ENCODE measurements at regions not wholly inside any gene's neighbourhood (a gene's known extent, or its start where the extent isn't known, plus 50 kb on each side); places are given as distances from the start of the nearest gene placed in this dataset.

GRCh38 chrX:42485601-42486000, 292.4 kb downstream of the PPP1R2C start:
- no peak for TF ChIP-seq CTCF (IDR thresholded peaks at IDR 0.05; ENCODE audit: extremely low read depth, low read depth, low read length)
- DNase-seq (ENCODE audit: insufficient read length, low spot score, missing footprints), result no peak
- H3K9me3 ChIP-seq (ENCODE audit: low read depth, low read length), result no peaks in the 10 kb centered on the region

GRCh38 chrX:42484233-42484632, 293.7 kb downstream of the PPP1R2C start:
- Histone ChIP-seq H4K20me1 (ENCODE audit: insufficient read depth, low read length) (no peaks in the 10 kb centered on the region), H3K4me1 (ENCODE audit: insufficient read depth, low read length) (no peaks in the 10 kb centered on the region), H3K9me3 (ENCODE audit: low read depth, low read length) (no peaks in the 10 kb centered on the region), H3K36me3 (ENCODE audit: insufficient read depth, low read length) (no peaks in the 10 kb centered on the region), H3K27me3 (ENCODE audit: insufficient read depth, low read length) (no peaks in the 10 kb centered on the region), H3K79me2 (ENCODE audit: insufficient read depth, low read length) (no peaks in the 10 kb centered on the region), H3K27ac (ENCODE audit: low read depth, low read length) (no peak overlapping the region), H3K4me3 (ENCODE audit: insufficient read depth, low read length) (no peak overlapping the region), H2AFZ (ENCODE audit: low read length) (no peak overlapping the region), H3K4me2 (ENCODE audit: insufficient read depth, low read length) (no peak overlapping the region)
- DNase-seq (ENCODE audit: insufficient read length, low spot score, missing footprints), result no peak
- no peak for TF ChIP-seq CTCF (IDR thresholded peaks at IDR 0.05; ENCODE audit: extremely low read depth, low read depth, low read length)

More at GRCh38 chrX:42485601-42486000, 292.4 kb downstream of the PPP1R2C start:
- Histone ChIP-seq H3K36me3 (ENCODE audit: insufficient read depth, low read length) (no peaks in the 10 kb centered on the region), H2AFZ (ENCODE audit: low read length) (no peak overlapping the region), H3K4me2 (ENCODE audit: insufficient read depth, low read length) (no peak overlapping the region), H3K27me3 (ENCODE audit: insufficient read depth, low read length) (no peaks in the 10 kb centered on the region), H3K79me2 (ENCODE audit: insufficient read depth, low read length) (no peaks in the 10 kb centered on the region), H3K4me3 (ENCODE audit: insufficient read depth, low read length) (no peak overlapping the region), H3K27ac (ENCODE audit: low read depth, low read length) (no peak overlapping the region), H3K4me1 (ENCODE audit: insufficient read depth, low read length) (no peaks in the 10 kb centered on the region), H4K20me1 (ENCODE audit: insufficient read depth, low read length) (no peaks in the 10 kb centered on the region)

GRCh38 chrX:42477396-42477795, 300.6 kb downstream of the PPP1R2C start:
- Histone ChIP-seq H3K27ac (ENCODE audit: low read depth, low read length) (no peak overlapping the region), H4K20me1 (ENCODE audit: insufficient read depth, low read length) (no peaks in the 10 kb centered on the region), H3K4me3 (ENCODE audit: insufficient read depth, low read length) (no peak overlapping the region), H3K27me3 (ENCODE audit: insufficient read depth, low read length) (no peaks in the 10 kb centered on the region), H3K36me3 (ENCODE audit: insufficient read depth, low read length) (no peaks in the 10 kb centered on the region), H3K9me3 (ENCODE audit: low read depth, low read length) (no peaks in the 10 kb centered on the region), H2AFZ (ENCODE audit: low read length) (no peak overlapping the region), H3K4me2 (ENCODE audit: insufficient read depth, low read length) (no peak overlapping the region), H3K4me1 (ENCODE audit: insufficient read depth, low read length) (no peaks in the 10 kb centered on the region), H3K79me2 (ENCODE audit: insufficient read depth, low read length) (no peaks in the 10 kb centered on the region)
- no peak for DNase-seq (ENCODE audit: insufficient read length, low spot score, missing footprints)
- TF ChIP-seq CTCF (IDR thresholded peaks at IDR 0.05; ENCODE audit: extremely low read depth, low read depth, low read length), result no peak

- no peaks in the 10 kb centered on the region for H3K36me3 ChIP-seq (ENCODE audit: insufficient read depth, low read length)
- H3K4me1 ChIP-seq (ENCODE audit: insufficient read depth, low read length), result no peaks in the 10 kb centered on the region
- no peak for DNase-seq (ENCODE audit: insufficient read length, low spot score, missing footprints)
- no peaks in the 10 kb centered on the region for H4K20me1 ChIP-seq (ENCODE audit: insufficient read depth, low read length)
- no peaks in the 10 kb centered on the region for H3K27me3 ChIP-seq (ENCODE audit: insufficient read depth, low read length)
- no peak overlapping the region for H2AFZ ChIP-seq (ENCODE audit: low read length)
- H3K9me3 ChIP-seq (ENCODE audit: low read depth, low read length), result no peaks in the 10 kb centered on the region
- H3K79me2 ChIP-seq (ENCODE audit: insufficient read depth, low read length), result no peaks in the 10 kb centered on the region
- no peak overlapping the region for H3K27ac ChIP-seq (ENCODE audit: low read depth, low read length)
- no peak overlapping the region for H3K4me3 ChIP-seq (ENCODE audit: insufficient read depth, low read length)
- no peak overlapping the region for H3K4me2 ChIP-seq (ENCODE audit: insufficient read depth, low read length)
- TF ChIP-seq CTCF (IDR thresholded peaks at IDR 0.05; ENCODE audit: extremely low read depth, low read depth, low read length), result no peak
These were observed 305.2 kb downstream of the PPP1R2C start for GRCh38 chrX:42472727-42473126.

All from osteoblast (primary cell).